HEK293T (cell line): ENCODE measurements at regions not wholly inside any gene's neighbourhood (a gene's known extent, or its start where the extent isn't known, plus 50 kb on each side); places are given as distances from the start of the nearest gene placed in this dataset.

Source experiments
- CTCF ChIA-PET: fragments of 350-600 bp; formaldehyde crosslinking; extraction: SDS; loops from one replicate; lab custom pipeline; 2021; ENCODE audit warnings: antibody characterized with exemption, inconsistent platforms; lab: Yijun Ruan, JAX
- POLR2A ChIA-PET: fragments of 350-600 bp; formaldehyde crosslinking; extraction: SDS; loops from one replicate; lab custom pipeline; 2020; ENCODE audit warnings: antibody characterized with exemption, inconsistent platforms; lab: Yijun Ruan, JAX
- DNase-seq: peaks from one replicate; pipeline ENCODE4 v3.0.0; 2012; ENCODE audit warnings: mixed read lengths; ENCODE audit errors: extremely low spot score
- ARNT ChIP-seq: fragments of 450-650 bp; IDR thresholded peaks from 2 replicates; pipeline ENCODE4 v1.6.1; 2017; ENCODE audit warnings: mild to moderate bottlenecking
- BHLHE40 ChIP-seq: fragments of 450-650 bp; IDR thresholded peaks from 2 replicates; pipeline ENCODE4 v1.6.1; 2016; ENCODE audit warnings: mild to moderate bottlenecking, moderate library complexity, borderline replicate concordance
- CTBP1 ChIP-seq: fragments of 450-650 bp; IDR thresholded peaks from 2 replicates; pipeline ENCODE4 v1.6.1; 2016; ENCODE audit warnings: borderline replicate concordance
- ELF4 ChIP-seq: fragments of 450-650 bp; IDR thresholded peaks from 2 replicates; pipeline ENCODE4 v1.6.1; 2017; ENCODE audit warnings: antibody characterized with exemption
- FOXA1 ChIP-seq: fragments of 450-650 bp; IDR thresholded peaks from 2 replicates; pipeline ENCODE4 v1.6.1; 2016; ENCODE audit warnings: mild to moderate bottlenecking
- FOXK2 ChIP-seq: fragments of 450-650 bp; IDR thresholded peaks from 2 replicates; pipeline ENCODE4 v1.6.1; 2016; ENCODE audit warnings: mild to moderate bottlenecking
- FOXM1 ChIP-seq: fragments of 450-650 bp; IDR thresholded peaks from 2 replicates; pipeline ENCODE4 v1.6.1; 2017; ENCODE audit warnings: mild to moderate bottlenecking, borderline replicate concordance
- HDGF ChIP-seq: fragments of 450-650 bp; IDR thresholded peaks from 2 replicates; pipeline ENCODE4 v1.6.1; 2017; ENCODE audit warnings: antibody characterized with exemption, borderline replicate concordance
- L3MBTL2 ChIP-seq: fragments of 450-650 bp; conservative IDR thresholded peaks from 2 replicates; pipeline ENCODE4 v1.6.1; 2016; ENCODE audit warnings: mild to moderate bottlenecking
- LEF1 ChIP-seq: fragments of 450-650 bp; IDR thresholded peaks from 2 replicates; pipeline ENCODE4 v1.6.1; 2017; ENCODE audit warnings: mild to moderate bottlenecking, borderline replicate concordance
- NFRKB ChIP-seq: fragments of 450-650 bp; IDR thresholded peaks from 2 replicates; pipeline ENCODE4 v1.6.1; 2016; ENCODE audit warnings: mild to moderate bottlenecking, moderate library complexity
- PKNOX1 ChIP-seq: fragments of 450-650 bp; IDR thresholded peaks from 2 replicates; pipeline ENCODE4 v1.6.1; 2016
- SP1 ChIP-seq: fragments of 450-650 bp; IDR thresholded peaks from 2 replicates; pipeline ENCODE4 v1.6.1; 2017
- SUZ12 ChIP-seq: fragments of 450-650 bp; IDR thresholded peaks from 2 replicates; pipeline ENCODE4 v1.6.1; 2016; ENCODE audit warnings: mild to moderate bottlenecking
- TARDBP ChIP-seq: fragments of 450-650 bp; IDR thresholded peaks from 2 replicates; pipeline ENCODE4 v1.6.1; 2016
- ZNF384 ChIP-seq: fragments of 450-650 bp; IDR thresholded peaks from 2 replicates; pipeline ENCODE4 v1.6.1; 2016

DNA sequence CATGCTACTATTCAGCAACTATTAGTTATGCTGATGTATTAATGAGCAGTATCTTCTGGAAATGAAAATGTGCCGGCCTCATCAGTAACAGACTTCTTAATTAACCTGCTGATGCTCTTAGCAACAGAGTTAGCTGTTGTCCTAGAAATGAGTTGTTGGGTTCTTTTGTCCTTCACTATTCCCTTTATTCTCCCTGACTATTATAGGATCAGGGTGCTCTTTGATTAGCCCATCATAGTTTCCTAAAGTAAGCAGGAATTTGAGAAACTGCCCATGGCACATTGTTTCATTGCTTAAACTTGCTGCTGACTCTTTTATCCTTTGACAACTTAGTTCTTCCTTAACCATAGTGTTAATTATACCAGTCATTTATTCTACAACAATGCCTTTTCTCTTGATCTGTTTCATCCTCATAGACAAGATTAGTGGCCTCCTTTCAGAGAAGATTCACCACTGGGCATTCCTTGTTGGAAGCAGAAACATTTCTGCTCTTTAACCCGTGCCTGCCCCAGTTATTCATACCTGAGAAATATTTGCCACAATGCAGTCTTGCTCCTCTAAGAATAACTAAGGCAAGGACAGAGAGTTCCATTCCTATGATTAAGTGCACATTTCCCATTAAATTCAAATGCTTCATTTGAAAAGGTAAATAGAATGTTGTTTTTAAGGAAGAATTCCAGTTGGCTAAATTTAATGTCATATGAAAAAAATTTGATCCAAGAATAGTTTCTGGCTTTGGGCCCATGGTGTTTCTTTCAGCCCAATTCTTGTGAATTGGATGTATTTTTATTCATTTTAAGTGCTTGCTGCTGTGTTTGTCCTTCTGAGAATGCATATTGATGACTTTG is 573.3 kb upstream of the TBL1XR1 start:
- TF ChIP-seq PKNOX1 (no peak), HDGF (no peak), SP1 (no peak), ELF4 (no peak), LEF1 (no peak), BHLHE40 (no peak), SUZ12 (no peak), ARNT (no peak), ZNF384 (no peak), FOXK2 (no peak), FOXM1 (no peak), TARDBP (no peak), NFRKB (no peak), CTBP1 (no peak), L3MBTL2 (no peak), FOXA1 (no peak)
- DNase-seq, result no peak
- ChIA-PET POLR2A (no interaction called here), CTCF (no interaction called here)

DNA sequence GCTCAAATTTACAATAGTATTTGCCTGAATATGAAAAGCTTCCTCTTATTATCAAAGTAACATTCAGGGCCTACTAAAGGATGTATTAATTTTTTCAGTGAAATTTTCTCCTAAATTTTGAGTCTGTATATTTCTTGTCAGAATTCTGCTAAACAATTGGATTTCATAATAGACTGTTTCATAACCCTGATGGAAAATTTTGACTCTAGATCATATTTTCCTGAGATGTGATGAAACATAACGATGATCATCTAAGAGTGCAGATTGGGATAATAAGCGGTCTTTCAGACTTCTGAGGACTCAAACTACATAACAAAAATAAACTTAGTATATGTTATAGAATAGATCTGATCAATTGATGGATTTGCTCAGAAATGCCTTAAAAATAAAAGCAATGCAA is 574.5 kb upstream of the TBL1XR1 start:
- ChIA-PET POLR2A (no interaction called here), CTCF (no interaction called here)
- DNase-seq, result no peak
- no peak for TF ChIP-seq HDGF
- no peak for TF ChIP-seq L3MBTL2
- no peak for TF ChIP-seq FOXK2
- no peak for TF ChIP-seq BHLHE40
- no peak for TF ChIP-seq CTBP1
- no peak for TF ChIP-seq ELF4
- no peak for TF ChIP-seq SUZ12
- TF ChIP-seq NFRKB, result no peak
- TF ChIP-seq LEF1, result no peak
- TF ChIP-seq ARNT, result no peak
- no peak for TF ChIP-seq TARDBP
- TF ChIP-seq ZNF384, result no peak
- no peak for TF ChIP-seq PKNOX1
- no peak for TF ChIP-seq FOXA1
- no peak for TF ChIP-seq FOXM1
- TF ChIP-seq SP1, result no peak

DNA sequence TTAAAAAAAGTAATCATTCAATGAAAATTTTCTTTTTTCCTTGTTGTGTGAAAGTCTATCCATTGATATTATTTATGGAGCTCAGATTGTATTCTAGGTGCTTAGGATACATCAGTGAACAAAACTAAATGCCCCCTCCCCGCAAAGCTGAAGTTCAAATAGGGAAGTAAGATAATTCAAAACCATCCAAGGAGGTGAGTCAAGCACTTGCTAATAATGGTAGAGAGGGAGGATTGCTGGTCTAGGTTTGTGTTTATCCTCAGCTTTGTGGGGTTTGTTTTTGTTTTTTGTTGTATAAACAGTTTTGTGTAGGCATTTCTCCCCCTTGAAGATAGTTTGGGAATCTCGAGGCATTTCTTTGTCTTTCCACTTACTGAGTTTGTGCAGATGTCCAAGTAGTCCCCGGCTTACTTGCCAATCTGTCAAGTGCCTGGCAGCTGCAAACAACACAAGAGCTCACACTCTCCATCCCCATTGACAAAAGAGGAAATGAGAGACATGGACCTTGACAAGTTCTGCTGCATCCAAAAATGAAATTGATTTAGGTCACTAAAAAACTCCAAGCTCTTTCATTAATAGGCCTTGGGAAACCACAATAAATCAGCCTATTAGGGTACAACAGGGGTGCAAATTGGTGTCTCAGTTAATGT is 575.8 kb upstream of the TBL1XR1 start:
- no peak for TF ChIP-seq TARDBP
- no peak for TF ChIP-seq SP1
- no peak for TF ChIP-seq FOXK2
- TF ChIP-seq NFRKB, result no peak
- TF ChIP-seq ZNF384, result no peak
- TF ChIP-seq SUZ12, result no peak
- no peak for TF ChIP-seq HDGF
- TF ChIP-seq FOXM1, result no peak
- no peak for TF ChIP-seq ELF4
- no peak for TF ChIP-seq LEF1
- ChIA-PET CTCF (no interaction called here), POLR2A (no interaction called here)
- DNase-seq, result no peak

DNA sequence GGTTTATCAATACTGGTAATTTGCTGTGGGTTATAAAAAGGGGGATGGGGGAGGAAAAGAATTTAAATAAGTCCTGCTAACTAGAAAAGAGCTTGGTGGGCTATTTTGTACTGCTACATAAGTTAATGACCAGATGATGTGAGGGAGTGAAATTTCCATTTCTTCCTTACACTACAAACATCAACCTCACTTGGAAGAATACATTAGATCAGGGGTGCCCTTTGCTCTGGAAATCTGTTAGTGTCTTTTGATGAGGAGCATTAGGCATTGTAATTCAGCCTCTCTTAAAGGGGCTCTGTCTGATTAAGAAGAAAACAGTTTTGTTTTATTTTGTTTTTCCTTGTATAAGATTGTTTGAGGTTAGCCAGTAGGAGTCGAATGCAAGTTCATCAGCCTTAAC is 576.4 kb upstream of the TBL1XR1 start:
- CTCF ChIA-PET, result no interaction called here
- DNase-seq, result no peak
- POLR2A ChIA-PET, result no interaction called here
- TF ChIP-seq BHLHE40, result no peak
- TF ChIP-seq FOXK2, result no peak
- TF ChIP-seq ARNT, result no peak
- TF ChIP-seq TARDBP, result no peak

DNA sequence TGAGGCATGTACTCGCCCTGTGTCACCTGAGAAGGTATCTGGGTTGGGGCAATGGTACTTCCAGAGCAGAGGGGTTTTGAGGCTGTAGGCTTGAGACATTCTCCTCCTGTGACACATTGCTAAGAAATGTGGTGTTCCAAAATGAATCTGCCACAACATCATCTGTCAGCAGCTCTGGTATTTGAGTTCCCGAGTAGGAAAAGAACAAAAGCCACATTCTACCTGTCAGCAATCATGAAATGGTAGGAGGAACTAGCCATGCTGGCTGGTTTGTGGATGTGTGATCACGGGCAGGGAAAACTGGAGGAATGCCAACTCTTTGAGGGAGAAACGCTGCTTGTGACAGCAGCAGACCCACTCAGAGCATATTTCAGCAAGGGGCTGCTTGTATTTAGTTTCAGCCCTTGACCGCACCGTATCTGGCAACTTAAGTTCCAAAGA is 579.4 kb upstream of the TBL1XR1 start:
- CTCF ChIA-PET, result no interaction called here

More for the DNA sequence above, 579.4 kb upstream of the TBL1XR1 start:
- no peak for DNase-seq
- POLR2A ChIA-PET, result no interaction called here
- no peak for TF ChIP-seq FOXM1
- no peak for TF ChIP-seq CTBP1
- no peak for TF ChIP-seq L3MBTL2
- TF ChIP-seq SUZ12, result no peak
- TF ChIP-seq NFRKB, result no peak
- TF ChIP-seq FOXA1, result no peak
- no peak for TF ChIP-seq PKNOX1
- TF ChIP-seq BHLHE40, result no peak
- no peak for TF ChIP-seq ARNT
- TF ChIP-seq ELF4, result no peak
- TF ChIP-seq FOXK2, result no peak
- TF ChIP-seq HDGF, result no peak
- TF ChIP-seq LEF1, result no peak
- no peak for TF ChIP-seq SP1
- no peak for TF ChIP-seq ZNF384
- no peak for TF ChIP-seq TARDBP
